HCT116 (cell line): ENCODE measurements at regions not wholly inside any gene's neighbourhood (a gene's known extent, or its start where the extent isn't known, plus 50 kb on each side); places are given as distances from the start of the nearest gene placed in this dataset.

Source experiments
- ATAC-seq: fragments of 200-7000 bp; cut with Tn5 transposase; 2 replicates; pipeline ENCODE4 v1.9.1; 2020; ENCODE audit warnings: mild to moderate bottlenecking, moderate library complexity
- BruUV-seq: library from RNA; stranded (reverse); fragments of 400-500 nt; replicated peaks from 2 replicates; lab custom pipeline; 2021; lab: Mats Ljungman, UMichigan
- CTCF ChIA-PET: fragments of 300-600 bp; sonication (Branson Sonifier 250); formaldehyde crosslinking; loops from one replicate; lab custom pipeline; 2021; ENCODE audit warnings: antibody characterized with exemption; lab: Charles Lee
- POLR2A ChIA-PET: fragments of 300-600, 350-600 bp; sonication (Branson Sonifier 250); formaldehyde crosslinking; loops from one replicate; lab custom pipeline; 2021; ENCODE audit warnings: antibody characterized with exemption; lab: Charles Lee
- RAD21 ChIA-PET, 2 experiments: fragments of 300-600 bp; sonication (Branson Sonifier 250); formaldehyde crosslinking; loops; one replicate each; lab custom pipeline; 2023; ENCODE audit warnings: low total read pairs in 2 of 2; ENCODE audit not compliant: uncharacterized antibody in 2 of 2, unreplicated experiment in 2 of 2, low non-redundant PET in 1 of 2; lab: Charles Lee
- DNase-seq: peaks from one replicate; pipeline ENCODE4 v3.0.0-alpha.2; 2010; ENCODE audit warnings: low read depth, low spot score
- H2AFZ ChIP-seq: fragments of 200-600 bp; shearing (Covaris generic), sonication (generic); 2 replicates; pipeline ENCODE4 v1.6.1; 2017; ENCODE audit warnings: low read depth, mixed run types, mixed read lengths, antibody characterized with exemption, low read length; ENCODE audit not compliant: poor library complexity, severe bottlenecking
- H3K27ac ChIP-seq: 2 replicates; pipeline ENCODE4 v1.5.1; 2012; ENCODE audit warnings: low read depth, low read length
- H3K27me3 ChIP-seq: fragments of 200-600 bp; sonication (generic); 2 replicates; pipeline ENCODE4 v1.6.1; 2016; ENCODE audit warnings: mixed run types, low read length, mixed read lengths; ENCODE audit not compliant: insufficient read depth
- H3K36me3 ChIP-seq, 2 experiments: fragments of 200-500 bp in 1 of 2; fragments of 200-600 bp in 1 of 2; sonication (Bioruptor generic) in 1 of 2; sonication (generic) in 1 of 2; 2 replicates each; pipeline versions ENCODE4 v1.5.1 to v1.6.1; 2014 to 2016; ENCODE audit warnings: low read length in 2 of 2, inconsistent platforms in 1 of 2, mixed read lengths in 1 of 2, mixed run types in 1 of 2; ENCODE audit not compliant: insufficient read depth in 2 of 2, control insufficient read depth in 1 of 2
- H3K4me1 ChIP-seq, 2 experiments: fragments of 200-600 bp in 1 of 2; sonication (generic) in 1 of 2; 2 replicates each; pipeline versions ENCODE4 v1.5.1 to v1.6.1; 2012 to 2017; ENCODE audit warnings: low read length in 2 of 2, inconsistent platforms in 1 of 2, mild to moderate bottlenecking in 1 of 2, mixed read lengths in 1 of 2, mixed run types in 1 of 2, moderate library complexity in 1 of 2; ENCODE audit not compliant: insufficient read depth in 2 of 2, control insufficient read depth in 1 of 2
- H3K4me2 ChIP-seq: fragments of 200-600 bp; sonication (generic); 2 replicates; pipeline ENCODE4 v1.6.1; 2017; ENCODE audit warnings: mixed run types, low read length, mixed read lengths
- H3K4me3 ChIP-seq, 2 experiments: fragments of 200-600 bp in 1 of 2; sonication (generic) in 1 of 2; replicated peaks in 1 of 2; 2 replicates each; pipeline ENCODE4 v1.5.1; 2011 to 2016; ENCODE audit warnings: low read length in 2 of 2, control low read depth in 1 of 2, low read depth in 1 of 2, mild to moderate bottlenecking in 1 of 2, mixed read lengths in 1 of 2, mixed run types in 1 of 2
- H3K79me2 ChIP-seq: fragments of 200-600 bp; sonication (generic); 2 replicates; pipeline ENCODE4 v1.6.1; 2017; ENCODE audit warnings: mild to moderate bottlenecking, mixed run types, low read length, moderate library complexity, mixed read lengths; ENCODE audit not compliant: insufficient read depth
- H3K9ac ChIP-seq: fragments of 200-600 bp; sonication (generic); 2 replicates; pipeline ENCODE4 v1.6.1; 2016; ENCODE audit warnings: low read length, mixed read lengths
- H3K9me2 ChIP-seq: fragments of 200-600 bp; sonication (generic), shearing (Covaris generic); 2 replicates; pipeline ENCODE4 v1.6.1; 2017; ENCODE audit warnings: mixed run types, mild to moderate bottlenecking, moderate library complexity; ENCODE audit not compliant: insufficient read depth
- H3K9me3 ChIP-seq, 2 experiments: fragments of 200-500 bp in 1 of 2; fragments of 200-600 bp in 1 of 2; sonication (Bioruptor generic) in 1 of 2; sonication (generic) in 1 of 2; 2 replicates each; pipeline ENCODE4 v1.6.1; 2014 to 2017; ENCODE audit warnings: low read length in 2 of 2, mixed read lengths in 2 of 2, inconsistent platforms in 1 of 2, low read depth in 1 of 2, mild to moderate bottlenecking in 1 of 2, mixed run types in 1 of 2, moderate library complexity in 1 of 2; ENCODE audit not compliant: control insufficient read depth in 1 of 2, insufficient read depth in 1 of 2
- H4K20me1 ChIP-seq: fragments of 200-600 bp; sonication (generic), shearing (Covaris generic); 2 replicates; pipeline ENCODE4 v1.6.1; 2017; ENCODE audit warnings: mixed run types, mild to moderate bottlenecking, moderate library complexity; ENCODE audit not compliant: insufficient read depth
- ATF3 ChIP-seq: IDR thresholded peaks from 2 replicates; pipeline ENCODE4 v1.6.1; 2012
- CBX3 ChIP-seq: IDR thresholded peaks from 2 replicates; pipeline ENCODE4 v1.6.1; 2012; ENCODE audit warnings: low read depth
- CEBPB ChIP-seq: IDR thresholded peaks from 2 replicates; pipeline ENCODE4 v1.6.1; 2012; ENCODE audit warnings: low read depth
- CTCF ChIP-seq, 3 experiments: fragments of 200-600 bp in 1 of 3; sonication (generic) in 1 of 3; IDR thresholded peaks in 2 of 3; conservative IDR thresholded peaks in 1 of 3; 2 replicates each; pipeline ENCODE4 v1.5.1; 2012 to 2017; ENCODE audit warnings: low read depth in 2 of 3, low read length in 2 of 3, antibody characterized with exemption in 1 of 3, borderline replicate concordance in 1 of 3, control low read depth in 1 of 3, mild to moderate bottlenecking in 1 of 3, mixed read lengths in 1 of 3, mixed run types in 1 of 3, moderate library complexity in 1 of 3; ENCODE audit not compliant: insufficient read depth in 1 of 3
- EGR1 ChIP-seq: IDR thresholded peaks from 2 replicates; pipeline ENCODE4 v1.6.1; 2012; ENCODE audit warnings: low read depth
- EZH2phosphoT487 ChIP-seq: fragments of 200-600 bp; IDR thresholded peaks from 2 replicates; pipeline ENCODE4 v1.6.1; 2018; ENCODE audit warnings: antibody characterized with exemption, borderline replicate concordance
- FOSL1 ChIP-seq: IDR thresholded peaks from 2 replicates; pipeline ENCODE4 v1.6.1; 2012; ENCODE audit warnings: low read depth
- JUND ChIP-seq: IDR thresholded peaks from 2 replicates; pipeline ENCODE4 v1.6.1; 2012
- POLR2A ChIP-seq: IDR thresholded peaks from 2 replicates; pipeline ENCODE4 v1.7.0; 2011; ENCODE audit warnings: borderline replicate concordance; ENCODE audit not compliant: insufficient read depth, insufficient read length; ENCODE audit errors: extremely low read depth
- POLR2AphosphoS5 ChIP-seq: IDR thresholded peaks from 2 replicates; pipeline ENCODE4 v1.6.1; 2011; ENCODE audit warnings: mild to moderate bottlenecking, low read depth, low read length, moderate library complexity
- RAD21 ChIP-seq: IDR thresholded peaks from 2 replicates; pipeline ENCODE4 v1.6.1; 2012; ENCODE audit warnings: low read depth, mild to moderate bottlenecking
- SIN3A ChIP-seq: IDR thresholded peaks from 2 replicates; pipeline ENCODE4 v1.6.1; 2012; ENCODE audit warnings: low read depth
- SP1 ChIP-seq: IDR thresholded peaks from 2 replicates; pipeline ENCODE4 v1.6.1; 2012; ENCODE audit warnings: low read depth
- SRF ChIP-seq: IDR thresholded peaks from 2 replicates; pipeline ENCODE4 v1.6.1; 2012; ENCODE audit warnings: low read depth
- TCF7L2 ChIP-seq: IDR thresholded peaks from 2 replicates; pipeline ENCODE4 v1.7.0; 2011; ENCODE audit warnings: borderline replicate concordance, inconsistent platforms; ENCODE audit not compliant: insufficient read depth, insufficient read length; ENCODE audit errors: extremely low read depth
- ZFX ChIP-seq: fragments of 450-650 bp; IDR thresholded peaks from 2 replicates; pipeline ENCODE4 v1.6.1; 2017
- ZNF274 ChIP-seq: fragments of 200-500 bp; sonication (Bioruptor generic); IDR thresholded peaks from 2 replicates; pipeline ENCODE4 v1.6.1; 2014; ENCODE audit warnings: mild to moderate bottlenecking, low read depth, low read length, inconsistent platforms
- intact Hi-C: fragments of 100-400 bp; cut with micrococcal nuclease; formaldehyde crosslinking; loops from 2 replicates; pipeline ENCODE4 v1.10.0; 2022
- TF ChIP-seq, protein P1 (sequence below): IDR thresholded peaks from 2 replicates; pipeline ENCODE4 v1.6.1; 2012
- TF ChIP-seq, protein P2 (sequence below): IDR thresholded peaks from 2 replicates; pipeline ENCODE4 v1.6.1; 2012; ENCODE audit warnings: low read depth

DNA sequence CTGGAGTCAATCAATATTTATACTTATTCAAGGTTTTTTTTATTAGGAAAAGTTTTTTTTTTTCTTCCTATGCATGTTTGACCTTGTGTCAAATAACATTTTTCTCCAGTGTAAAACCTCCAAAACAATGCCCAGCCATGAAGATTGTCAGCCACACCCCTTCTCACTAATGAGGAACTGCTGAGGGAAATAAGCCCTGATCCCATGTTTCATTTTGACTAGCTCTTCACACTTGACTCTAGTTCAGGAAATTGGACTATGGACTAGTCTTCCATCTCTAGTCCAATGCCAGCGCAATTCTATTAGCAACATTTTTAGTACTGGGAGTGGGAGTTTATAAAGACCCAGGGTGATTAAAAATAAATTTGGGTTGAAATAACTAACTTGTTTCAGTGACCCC, 275.6 kb upstream of the CXCR4 start (continued):
- TF ChIP-seq CTCF (IDR thresholded peaks at IDR 0.05 in 2 of 3, conservative IDR thresholded peaks at IDR 0.05 in 1 of 3; ENCODE audit: borderline replicate concordance in 1 of 3, insufficient read depth in 1 of 3, low read depth in 2 of 3, low read length in 2 of 3) = no peak
- TF ChIP-seq, protein P1, sequence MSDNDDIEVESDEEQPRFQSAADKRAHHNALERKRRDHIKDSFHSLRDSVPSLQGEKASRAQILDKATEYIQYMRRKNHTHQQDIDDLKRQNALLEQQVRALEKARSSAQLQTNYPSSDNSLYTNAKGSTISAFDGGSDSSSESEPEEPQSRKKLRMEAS = no peak
- no peak for TF ChIP-seq POLR2A
- TF ChIP-seq FOSL1 = no peak
- no peak for TF ChIP-seq POLR2AphosphoS5

DNA sequence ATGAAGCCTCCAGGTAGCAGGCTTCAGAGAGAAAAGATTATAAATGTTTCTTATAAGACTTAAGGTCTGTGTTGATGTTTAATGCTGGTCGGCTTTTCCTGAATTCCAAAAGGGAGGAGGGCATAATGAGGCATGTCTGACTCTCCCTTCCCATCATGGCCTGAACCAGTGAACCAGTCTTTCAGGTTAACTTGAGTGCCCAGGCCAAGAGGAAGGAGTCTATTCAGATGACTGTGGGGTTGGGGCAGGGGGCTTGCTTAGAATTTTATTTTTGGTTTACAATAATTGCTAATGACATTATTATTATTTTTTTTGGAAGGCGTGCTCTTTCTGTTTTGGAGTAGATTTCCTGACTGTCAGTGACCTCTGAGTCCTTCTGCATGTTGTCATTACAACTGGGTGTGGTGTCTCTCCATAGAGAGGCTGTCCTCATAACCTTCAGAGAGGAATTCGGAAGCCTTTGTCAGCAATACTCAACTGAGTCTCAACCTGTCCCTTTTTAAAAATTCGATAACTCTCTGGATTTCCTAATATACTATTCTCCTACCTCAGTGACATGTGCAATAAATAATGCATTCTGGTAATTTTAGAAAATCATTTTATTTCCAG, 275.1 kb upstream of the CXCR4 start:
- Histone ChIP-seq H3K4me3 (no peak overlapping the region), H3K4me2 (no peak overlapping the region), H4K20me1 (no peaks in the 10 kb centered on the region), H3K4me1 (no peaks in the 10 kb centered on the region), H3K36me3 (no peaks in the 10 kb centered on the region), H3K9me2 (no peaks in the 10 kb centered on the region), H3K9ac (no peak overlapping the region), H2AFZ (no peak overlapping the region), H3K27me3 (peaks cover 15% of the 10 kb centered on the region; the same call in 1 of the 2 replicates), H3K27ac (no peak overlapping the region), H3K9me3 (no peaks in the 10 kb centered on the region), H3K79me2 (no peaks in the 10 kb centered on the region)
- no peak for DNase-seq
- no peak for ATAC-seq
- ChIA-PET POLR2A (no interaction called here), RAD21 (no interaction called here), CTCF (no interaction called here)
- BruUV-seq = no TSS peak
- intact Hi-C loops = no loop called here
- TF ChIP-seq, protein P1 = no peak
- TF ChIP-seq CEBPB (no peak), ZFX (no peak), JUND (no peak), ATF3 (no peak), EZH2phosphoT487 (no peak), RAD21 (no peak), SRF (no peak), ZNF274 (no peak), TCF7L2 (no peak), CBX3 (no peak), SIN3A (no peak), POLR2AphosphoS5 (no peak), EGR1 (no peak), SP1 (no peak)
- TF ChIP-seq, protein P2, sequence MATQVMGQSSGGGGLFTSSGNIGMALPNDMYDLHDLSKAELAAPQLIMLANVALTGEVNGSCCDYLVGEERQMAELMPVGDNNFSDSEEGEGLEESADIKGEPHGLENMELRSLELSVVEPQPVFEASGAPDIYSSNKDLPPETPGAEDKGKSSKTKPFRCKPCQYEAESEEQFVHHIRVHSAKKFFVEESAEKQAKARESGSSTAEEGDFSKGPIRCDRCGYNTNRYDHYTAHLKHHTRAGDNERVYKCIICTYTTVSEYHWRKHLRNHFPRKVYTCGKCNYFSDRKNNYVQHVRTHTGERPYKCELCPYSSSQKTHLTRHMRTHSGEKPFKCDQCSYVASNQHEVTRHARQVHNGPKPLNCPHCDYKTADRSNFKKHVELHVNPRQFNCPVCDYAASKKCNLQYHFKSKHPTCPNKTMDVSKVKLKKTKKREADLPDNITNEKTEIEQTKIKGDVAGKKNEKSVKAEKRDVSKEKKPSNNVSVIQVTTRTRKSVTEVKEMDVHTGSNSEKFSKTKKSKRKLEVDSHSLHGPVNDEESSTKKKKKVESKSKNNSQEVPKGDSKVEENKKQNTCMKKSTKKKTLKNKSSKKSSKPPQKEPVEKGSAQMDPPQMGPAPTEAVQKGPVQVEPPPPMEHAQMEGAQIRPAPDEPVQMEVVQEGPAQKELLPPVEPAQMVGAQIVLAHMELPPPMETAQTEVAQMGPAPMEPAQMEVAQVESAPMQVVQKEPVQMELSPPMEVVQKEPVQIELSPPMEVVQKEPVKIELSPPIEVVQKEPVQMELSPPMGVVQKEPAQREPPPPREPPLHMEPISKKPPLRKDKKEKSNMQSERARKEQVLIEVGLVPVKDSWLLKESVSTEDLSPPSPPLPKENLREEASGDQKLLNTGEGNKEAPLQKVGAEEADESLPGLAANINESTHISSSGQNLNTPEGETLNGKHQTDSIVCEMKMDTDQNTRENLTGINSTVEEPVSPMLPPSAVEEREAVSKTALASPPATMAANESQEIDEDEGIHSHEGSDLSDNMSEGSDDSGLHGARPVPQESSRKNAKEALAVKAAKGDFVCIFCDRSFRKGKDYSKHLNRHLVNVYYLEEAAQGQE = no peak
